22Rv1 (cell line): ENCODE measurements at regions not wholly inside any gene's neighbourhood (a gene's known extent, or its start where the extent isn't known, plus 50 kb on each side); places are given as distances from the start of the nearest gene placed in this dataset.

Experiments used
- H3K27ac ChIP-seq: fragments of 450-650 bp; 2 replicates; pipeline ENCODE4 v1.5.1; 2017
- ZFX ChIP-seq: fragments of 450-650 bp; IDR thresholded peaks from 2 replicates; pipeline ENCODE4 v1.6.1; 2017; ENCODE audit warnings: antibody characterized with exemption, borderline replicate concordance
- TF ChIP-seq, protein P1 (sequence below): fragments of 450-650 bp; IDR thresholded peaks from 2 replicates; pipeline ENCODE4 v1.5.1; 2017; ENCODE audit warnings: mild to moderate bottlenecking

DNA sequence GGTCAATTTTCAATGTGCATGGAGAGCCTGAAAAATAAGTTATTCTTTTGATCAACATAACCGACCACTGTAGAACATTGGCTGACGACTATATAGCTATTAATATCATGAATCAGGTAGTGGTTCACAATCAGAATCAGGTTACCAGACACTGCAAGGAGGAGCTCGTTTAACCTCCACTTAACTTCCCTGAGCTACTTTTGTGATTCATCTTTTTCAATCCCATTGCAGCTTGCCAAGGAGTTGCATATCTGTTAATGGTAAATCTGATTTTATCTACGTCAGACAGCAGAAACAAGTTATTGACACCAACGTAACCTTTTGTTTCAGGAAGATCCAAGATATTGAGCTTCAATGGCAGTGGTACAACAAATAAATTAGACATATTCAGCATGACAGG lies 2263.8 kb upstream of the ACO1 start:
- H3K27ac ChIP-seq = no peak overlapping the region
- TF ChIP-seq, protein P1, sequence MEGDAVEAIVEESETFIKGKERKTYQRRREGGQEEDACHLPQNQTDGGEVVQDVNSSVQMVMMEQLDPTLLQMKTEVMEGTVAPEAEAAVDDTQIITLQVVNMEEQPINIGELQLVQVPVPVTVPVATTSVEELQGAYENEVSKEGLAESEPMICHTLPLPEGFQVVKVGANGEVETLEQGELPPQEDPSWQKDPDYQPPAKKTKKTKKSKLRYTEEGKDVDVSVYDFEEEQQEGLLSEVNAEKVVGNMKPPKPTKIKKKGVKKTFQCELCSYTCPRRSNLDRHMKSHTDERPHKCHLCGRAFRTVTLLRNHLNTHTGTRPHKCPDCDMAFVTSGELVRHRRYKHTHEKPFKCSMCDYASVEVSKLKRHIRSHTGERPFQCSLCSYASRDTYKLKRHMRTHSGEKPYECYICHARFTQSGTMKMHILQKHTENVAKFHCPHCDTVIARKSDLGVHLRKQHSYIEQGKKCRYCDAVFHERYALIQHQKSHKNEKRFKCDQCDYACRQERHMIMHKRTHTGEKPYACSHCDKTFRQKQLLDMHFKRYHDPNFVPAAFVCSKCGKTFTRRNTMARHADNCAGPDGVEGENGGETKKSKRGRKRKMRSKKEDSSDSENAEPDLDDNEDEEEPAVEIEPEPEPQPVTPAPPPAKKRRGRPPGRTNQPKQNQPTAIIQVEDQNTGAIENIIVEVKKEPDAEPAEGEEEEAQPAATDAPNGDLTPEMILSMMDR = no peak
- TF ChIP-seq ZFX = no peak

DNA sequence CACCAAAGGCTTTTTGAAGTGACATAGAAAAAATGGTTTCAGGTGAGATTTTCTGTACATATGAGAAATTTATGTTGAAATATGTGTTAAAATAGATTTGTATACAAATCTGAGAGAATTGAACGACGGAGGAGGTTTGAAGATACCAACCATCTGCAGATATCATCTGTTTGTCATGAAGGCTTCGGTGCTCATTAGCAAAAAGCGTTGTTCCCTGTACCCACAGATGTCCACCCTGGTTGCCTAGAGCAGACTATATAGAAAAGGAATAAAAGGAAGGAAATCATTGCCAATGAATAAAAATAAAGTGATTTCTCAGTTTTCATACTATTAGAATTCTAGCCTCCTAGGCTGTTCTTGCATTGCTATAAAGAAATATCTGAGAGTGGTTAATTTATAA lies 2262.8 kb upstream of the ACO1 start:
- TF ChIP-seq ZFX = no peak
- TF ChIP-seq, protein P1 = no peak
- no peak overlapping the region for H3K27ac ChIP-seq

DNA sequence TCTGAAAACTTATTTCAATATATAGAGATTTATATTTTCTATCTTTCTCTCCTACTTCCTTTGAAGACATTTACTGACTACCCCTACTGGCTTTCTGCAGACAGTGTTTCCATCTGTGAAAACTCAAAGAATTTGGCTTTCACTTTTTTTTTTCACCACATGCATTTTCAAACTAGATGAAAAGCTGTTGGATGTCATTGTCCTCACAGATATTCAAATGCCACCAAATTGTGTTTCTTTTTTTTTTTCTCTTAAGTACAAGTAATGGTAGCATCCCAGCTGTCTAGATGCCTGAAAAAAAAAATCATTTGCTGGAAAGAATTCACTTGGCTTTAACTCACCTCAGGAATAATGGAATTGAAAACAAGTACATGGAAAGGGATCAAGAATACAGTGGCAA lies 2258.6 kb upstream of the ACO1 start:
- no peak overlapping the region for H3K27ac ChIP-seq
- TF ChIP-seq, protein P1 = no peak
- no peak for TF ChIP-seq ZFX

DNA sequence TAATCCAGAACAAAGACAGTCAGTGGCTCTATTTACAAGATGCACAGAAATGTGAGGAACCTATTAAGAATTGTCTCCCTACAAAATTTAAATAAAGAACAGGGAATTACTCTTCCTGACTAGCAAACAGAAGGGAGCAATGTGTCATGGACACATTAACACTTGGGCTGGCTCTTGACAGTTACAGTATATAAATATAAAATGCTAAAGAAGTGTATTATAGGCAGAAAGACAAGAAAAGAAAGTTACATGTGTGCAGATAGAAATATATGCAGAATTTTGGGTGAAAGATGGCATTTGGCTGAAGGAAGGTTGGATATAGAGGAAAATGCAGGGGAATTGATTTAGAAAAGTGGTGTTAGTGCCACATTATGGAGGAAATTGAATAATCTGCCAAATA lies 2257.1 kb upstream of the ACO1 start:
- TF ChIP-seq ZFX = no peak
- TF ChIP-seq, protein P1 = no peak

DNA sequence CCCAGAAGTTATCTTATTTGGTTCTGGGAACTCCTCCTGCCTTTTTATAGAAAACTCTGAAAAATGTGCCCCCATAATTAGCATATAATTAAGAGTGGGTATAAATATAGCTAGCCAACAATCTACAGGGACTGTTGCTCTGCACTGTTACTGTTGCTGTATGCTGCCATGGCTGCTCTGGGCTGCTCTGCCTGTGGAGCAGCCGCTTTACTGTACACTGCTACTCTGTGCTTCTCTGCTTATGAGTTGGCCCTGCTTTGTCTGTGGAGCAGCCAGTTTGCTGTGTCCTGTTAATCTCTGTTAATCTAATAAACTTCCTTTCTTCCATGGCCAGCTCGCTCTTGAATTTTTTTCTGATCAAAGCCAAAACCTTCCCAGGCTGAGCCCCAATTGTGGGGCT lies 2244.0 kb upstream of the ACO1 start:
- TF ChIP-seq ZFX = no peak
- TF ChIP-seq, protein P1 = no peak

More for the DNA sequence above, 2257.1 kb upstream of the ACO1 start:
- no peak overlapping the region for H3K27ac ChIP-seq

DNA sequence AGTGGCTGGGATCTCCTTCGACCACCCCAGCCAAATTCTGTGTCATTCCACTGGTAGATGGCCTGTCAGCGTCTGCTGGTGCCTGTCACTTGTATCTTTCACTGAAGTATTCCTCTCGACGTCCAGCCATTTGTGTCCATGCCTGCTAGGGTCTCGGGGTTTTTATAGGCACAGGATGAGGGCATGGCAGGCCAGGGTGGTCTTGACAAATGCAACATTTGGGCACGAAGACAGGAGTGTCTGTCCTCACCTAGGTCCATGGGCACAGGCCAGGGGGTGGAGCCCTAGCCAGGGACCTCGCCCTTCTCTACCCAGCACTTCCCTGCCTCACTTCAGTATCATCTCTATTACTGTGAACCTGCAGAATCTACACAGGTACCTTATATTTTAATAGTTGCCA lies 2223.9 kb upstream of the ACO1 start:
- H3K27ac ChIP-seq = no peak overlapping the region
- TF ChIP-seq, protein P1 = no peak
- no peak for TF ChIP-seq ZFX

More for the DNA sequence above, 2244.0 kb upstream of the ACO1 start:
- H3K27ac ChIP-seq = no peak overlapping the region

DNA sequence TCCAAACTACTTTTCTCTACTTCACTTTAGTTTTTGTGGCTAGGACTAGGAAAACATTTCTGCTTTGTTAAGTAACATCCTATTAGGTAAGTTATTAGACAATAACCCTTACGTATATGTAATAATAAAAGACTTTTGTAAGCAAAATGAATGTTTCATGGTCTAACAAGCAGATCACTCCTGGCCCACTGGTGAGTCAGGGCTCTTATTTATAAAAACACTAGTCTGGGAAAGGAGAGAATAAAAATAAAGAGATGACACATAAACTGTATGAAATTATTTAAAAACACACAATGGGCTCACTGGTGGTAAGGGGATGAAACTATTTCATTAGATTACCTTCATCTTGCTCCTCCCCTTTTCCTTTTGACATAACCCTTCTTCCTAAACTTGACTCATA lies 2212.2 kb upstream of the ACO1 start:
- TF ChIP-seq, protein P1 = no peak
- TF ChIP-seq ZFX = no peak
- no peak overlapping the region for H3K27ac ChIP-seq
